Natural killer cell (primary cell): ENCODE measurements at regions not wholly inside any gene's neighbourhood (a gene's known extent, or its start where the extent isn't known, plus 50 kb on each side); places are given as distances from the start of the nearest gene placed in this dataset.

Experiments
- ATAC-seq, 3 donors: fragments of 150-1000 bp in 2 of 3; fragments of 200-7000 bp in 1 of 3; cut with Tn5 transposase; 1 replicate in 1 of 3; 2 replicates in 2 of 3; pipeline ENCODE4 v1.10.0; 2021; ENCODE audit warnings: mild to moderate bottlenecking in 2 of 3, moderate library complexity in 2 of 3
- DNase-seq, 2 donors: peaks; one replicate each; pipeline versions ENCODE4 v3.0.0 to v3.0.0-alpha.2; 2013 to 2021; ENCODE audit warnings: mixed read lengths in 1 of 2
- H3K27ac ChIP-seq: one replicate; pipeline ENCODE4 v1.5.1; 2013; ENCODE audit warnings: mild to moderate bottlenecking, low read length
- H3K27me3 ChIP-seq: one replicate; pipeline ENCODE4 v1.6.1; 2013; ENCODE audit warnings: low read length; ENCODE audit not compliant: control insufficient read depth, insufficient read depth
- H3K36me3 ChIP-seq: one replicate; pipeline ENCODE4 v1.6.1; 2013; ENCODE audit warnings: low read length; ENCODE audit not compliant: control insufficient read depth, insufficient read depth
- H3K4me1 ChIP-seq: one replicate; pipeline ENCODE4 v1.6.1; 2013; ENCODE audit warnings: low read length; ENCODE audit not compliant: control insufficient read depth, insufficient read depth
- H3K4me3 ChIP-seq: one replicate; pipeline ENCODE4 v1.5.1; 2013; ENCODE audit warnings: low read length
- H3K9me3 ChIP-seq: one replicate; pipeline ENCODE4 v1.6.1; 2013; ENCODE audit warnings: low read length; ENCODE audit not compliant: control insufficient read depth, insufficient read depth
- H3K27ac Mint-ChIP-seq, 2 donors: one replicate each; pipeline ENCODE4 v1.8.0; 2022; ENCODE audit warnings: mild to moderate bottlenecking in 2 of 2, mixed read lengths in 2 of 2, moderate library complexity in 1 of 2
- H3K27me3 Mint-ChIP-seq, 2 donors: one replicate each; pipeline ENCODE4 v1.8.0; 2022; ENCODE audit warnings: low read depth in 2 of 2, mixed read lengths in 2 of 2
- H3K36me3 Mint-ChIP-seq: one replicate; pipeline ENCODE4 v1.8.0; 2022; ENCODE audit warnings: mixed read lengths
- H3K4me1 Mint-ChIP-seq, 2 donors: one replicate each; pipeline ENCODE4 v1.8.0; 2022; ENCODE audit warnings: mixed read lengths in 2 of 2
- H3K4me3 Mint-ChIP-seq: one replicate; pipeline ENCODE4 v1.8.0; 2022; ENCODE audit warnings: mild to moderate bottlenecking, moderate library complexity, mixed read lengths
- H3K9me3 Mint-ChIP-seq, 2 donors: one replicate each; pipeline ENCODE4 v1.8.0; 2022; ENCODE audit warnings: mixed read lengths in 2 of 2
- CTCF ChIP-seq: fragments of 200-600 bp; IDR thresholded peaks from one replicate; pipeline ENCODE4 v1.8.0; 2022; ENCODE audit warnings: antibody characterized with exemption
- WGBS: methylation state at CpG from one replicate; pipeline ENCODE4 v1.1.7; 2013; ENCODE audit warnings: missing lambda C conversion rate; ENCODE audit not compliant: insufficient coverage; 5-methylcytosine and 5-hydroxymethylcytosine counted together
- intact Hi-C: fragments of 100-400 bp; cut with micrococcal nuclease; formaldehyde crosslinking; loops from one replicate; pipeline ENCODE4 v1.14.2; 2022

- Mint-ChIP-seq H3K27ac (no peak overlapping the region), H3K9me3 (no peaks in the 10 kb centered on the region), H3K4me1 (no peaks in the 10 kb centered on the region), H3K36me3 (no peaks in the 10 kb centered on the region), H3K4me3 (no peak overlapping the region), H3K27me3 (peaks cover 6 to 12% of the 10 kb centered on the region in 2 donors)
- Histone ChIP-seq H3K9me3 (no peaks in the 10 kb centered on the region), H3K27ac (no peak overlapping the region), H3K4me1 (no peaks in the 10 kb centered on the region), H3K4me3 (no peak overlapping the region), H3K36me3 (no peaks in the 10 kb centered on the region), H3K27me3 (no peaks in the 10 kb centered on the region)
- WGBS = 71% methylated on average over 4 of the region's 4 CpGs
- ATAC-seq = no peak
- intact Hi-C loops = no loop called here
- peak; percentile 1 to 11 for DNase-seq
- TF ChIP-seq CTCF = no peak
Observed at GRCh38 chr1:30315185-30315960, 408.0 kb downstream of the MATN1 start.

- no peaks in the 10 kb centered on the region for H3K36me3 Mint-ChIP-seq
- 66% methylated on average over 5 of the region's 5 CpGs for WGBS
- H3K9me3 Mint-ChIP-seq = no peaks in the 10 kb centered on the region
- H3K4me1 Mint-ChIP-seq = no peaks in the 10 kb centered on the region
- intact Hi-C loops = no loop called here
- H3K27me3 Mint-ChIP-seq = peaks cover 6 to 12% of the 10 kb centered on the region in 2 donors
- Histone ChIP-seq H3K27ac (no peak overlapping the region), H3K4me1 (no peaks in the 10 kb centered on the region), H3K4me3 (no peak overlapping the region), H3K9me3 (no peaks in the 10 kb centered on the region), H3K27me3 (no peaks in the 10 kb centered on the region), H3K36me3 (no peaks in the 10 kb centered on the region)
- H3K27ac Mint-ChIP-seq = no peak overlapping the region
- ATAC-seq = no peak
- peak in 1 of 2 donors; percentile 1 for DNase-seq
- H3K4me3 Mint-ChIP-seq = no peak overlapping the region
- TF ChIP-seq CTCF = no peak
Observed at GRCh38 chr1:30314591-30314990, 408.8 kb downstream of the MATN1 start.

- Mint-ChIP-seq H3K27me3 (peaks cover 6 to 17% of the 10 kb centered on the region in 2 donors), H3K4me1 (no peaks in the 10 kb centered on the region), H3K9me3 (no peaks in the 10 kb centered on the region), H3K4me3 (no peak overlapping the region), H3K27ac (no peak overlapping the region), H3K36me3 (no peaks in the 10 kb centered on the region)
- DNase-seq (peak in 1 of 2 donors; percentile 6), ATAC-seq (no peak)
- intact Hi-C loops = no loop called here
- H3K27me3 ChIP-seq = no peaks in the 10 kb centered on the region
- H3K4me1 ChIP-seq = no peaks in the 10 kb centered on the region
- H3K36me3 ChIP-seq = no peaks in the 10 kb centered on the region
- no peak for TF ChIP-seq CTCF
- H3K4me3 ChIP-seq = no peak overlapping the region
- WGBS = 76% methylated on average over 5 of the region's 5 CpGs
- no peaks in the 10 kb centered on the region for H3K9me3 ChIP-seq
- no peak overlapping the region for H3K27ac ChIP-seq
Observed at GRCh38 chr1:30313584-30313983, 409.8 kb downstream of the MATN1 start.

- ATAC-seq = no peak
- Mint-ChIP-seq H3K36me3 (no peaks in the 10 kb centered on the region), H3K9me3 (no peaks in the 10 kb centered on the region), H3K27me3 (peaks cover 8 to 22% of the 10 kb centered on the region in 2 donors), H3K4me1 (no peaks in the 10 kb centered on the region), H3K4me3 (no peak overlapping the region), H3K27ac (no peak overlapping the region)
- Histone ChIP-seq H3K27ac (no peak overlapping the region), H3K9me3 (no peaks in the 10 kb centered on the region), H3K4me1 (no peaks in the 10 kb centered on the region), H3K27me3 (peaks cover 2% of the 10 kb centered on the region), H3K4me3 (no peak overlapping the region), H3K36me3 (no peaks in the 10 kb centered on the region)
- WGBS = 86% methylated on average over 6 of the region's 6 CpGs
- peak in 1 of 2 donors; percentile 1 for DNase-seq
- intact Hi-C loops = no loop called here
- no peak for TF ChIP-seq CTCF
Observed at GRCh38 chr1:30313176-30313575, 410.2 kb downstream of the MATN1 start.
